Thyroid gland (tissue), 4 donors: ENCODE measurements at regions not wholly inside any gene's neighbourhood (a gene's known extent, or its start where the extent isn't known, plus 50 kb on each side); places are given as distances from the start of the nearest gene placed in this dataset.
"Not testable (repeated sequence)": the region's sequence is repeated elsewhere in the genome, so short reads cannot be mapped to it uniquely, and the experiment has no call there.

ENCODE experiments used
- POLR2A ChIP-seq, 2 donors: fragments of 450-650 bp; IDR thresholded peaks; one replicate each; pipeline ENCODE4 v1.6.1; 2017; ENCODE audit warnings: antibody characterized with exemption in 2 of 2, mild to moderate bottlenecking in 2 of 2, moderate library complexity in 1 of 2
- TF ChIP-seq, protein P1 (sequence below), 6 experiments: fragments of 200-600 bp in 3 of 6; fragments of 450-650 bp in 3 of 6; sonication (generic) in 3 of 6; IDR thresholded peaks; one replicate each; pipeline ENCODE4 v1.5.1; 2016 to 2019; ENCODE audit warnings: antibody characterized with exemption in 6 of 6, mild to moderate bottlenecking in 2 of 6, inconsistent platforms in 1 of 6, moderate library complexity in 1 of 6

DNA sequence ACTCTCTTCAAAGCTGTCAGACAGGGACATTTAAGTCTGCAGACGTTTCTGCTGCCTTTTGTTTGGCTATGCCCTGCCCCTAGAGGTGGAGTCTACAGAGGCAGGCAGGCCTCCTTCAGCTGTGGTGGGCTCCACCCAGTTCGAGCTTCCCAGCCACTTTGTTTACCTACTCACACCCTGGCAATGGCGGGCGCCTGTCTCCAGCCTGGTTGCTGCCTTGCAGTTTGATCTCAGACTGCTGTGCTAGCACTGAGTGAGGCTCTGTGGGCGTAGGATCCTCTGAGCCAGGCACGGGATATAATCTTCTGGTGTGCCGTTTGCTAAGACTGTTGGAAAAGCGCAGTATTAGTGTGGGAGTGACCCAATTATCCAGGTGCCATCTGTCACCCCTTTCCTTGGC, 499.8 kb upstream of the IZUMO3 start:
- TF ChIP-seq, protein P1, sequence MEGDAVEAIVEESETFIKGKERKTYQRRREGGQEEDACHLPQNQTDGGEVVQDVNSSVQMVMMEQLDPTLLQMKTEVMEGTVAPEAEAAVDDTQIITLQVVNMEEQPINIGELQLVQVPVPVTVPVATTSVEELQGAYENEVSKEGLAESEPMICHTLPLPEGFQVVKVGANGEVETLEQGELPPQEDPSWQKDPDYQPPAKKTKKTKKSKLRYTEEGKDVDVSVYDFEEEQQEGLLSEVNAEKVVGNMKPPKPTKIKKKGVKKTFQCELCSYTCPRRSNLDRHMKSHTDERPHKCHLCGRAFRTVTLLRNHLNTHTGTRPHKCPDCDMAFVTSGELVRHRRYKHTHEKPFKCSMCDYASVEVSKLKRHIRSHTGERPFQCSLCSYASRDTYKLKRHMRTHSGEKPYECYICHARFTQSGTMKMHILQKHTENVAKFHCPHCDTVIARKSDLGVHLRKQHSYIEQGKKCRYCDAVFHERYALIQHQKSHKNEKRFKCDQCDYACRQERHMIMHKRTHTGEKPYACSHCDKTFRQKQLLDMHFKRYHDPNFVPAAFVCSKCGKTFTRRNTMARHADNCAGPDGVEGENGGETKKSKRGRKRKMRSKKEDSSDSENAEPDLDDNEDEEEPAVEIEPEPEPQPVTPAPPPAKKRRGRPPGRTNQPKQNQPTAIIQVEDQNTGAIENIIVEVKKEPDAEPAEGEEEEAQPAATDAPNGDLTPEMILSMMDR (IDR thresholded peaks at IDR 0.05), result not testable (repeated sequence)
- TF ChIP-seq POLR2A (IDR thresholded peaks at IDR 0.05), result not testable (repeated sequence)
